ENCODE measurements at regions not wholly inside any gene's neighbourhood (a gene's known extent, or its start where the extent isn't known, plus 50 kb on each side); places are given as distances from the start of the nearest gene placed in this dataset.

DNA sequence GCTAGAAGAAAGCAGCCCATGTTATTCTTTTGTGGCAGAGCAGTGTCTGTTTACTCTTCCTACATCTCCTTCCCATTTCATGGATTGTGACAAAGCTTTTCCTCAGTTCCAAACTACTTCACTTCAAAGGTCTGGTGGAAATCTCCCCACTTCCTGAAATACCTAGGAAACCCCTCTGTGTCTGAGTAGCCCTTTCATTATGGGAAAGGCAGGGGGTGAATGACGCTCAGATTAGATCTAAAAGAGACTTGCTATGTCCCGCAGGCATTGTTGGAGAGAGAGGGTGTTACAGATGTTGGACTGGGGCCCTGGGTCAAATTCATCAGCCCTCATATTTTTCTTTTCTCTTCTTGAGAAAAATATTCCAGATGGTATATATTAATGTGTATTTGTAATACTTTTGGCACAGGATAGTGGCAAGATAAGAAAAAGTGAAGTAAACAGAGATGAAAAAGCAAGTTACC is 675.0 kb downstream of the IRS1 start:
- TF ChIP-seq ZNF543 (CRISPR knock-in tag; IDR thresholded peaks at IDR 0.05) (no peak), EP300 (IDR thresholded peaks at IDR 0.05; ENCODE audit: low read depth in 2 of 2, low read length in 2 of 2) (no peak), EP300 (CRISPR knock-in tag; IDR thresholded peaks at IDR 0.05; ENCODE audit: borderline replicate concordance) (no peak), CCDC6 (CRISPR knock-in tag; IDR thresholded peaks at IDR 0.05) (no peak), HNRNPUL1 (IDR thresholded peaks at IDR 0.05; ENCODE audit: low read depth, low read length) (no peak), ZBTB7A (CRISPR knock-in tag; IDR thresholded peaks at IDR 0.05) (no peak), PCBP1 (IDR thresholded peaks at IDR 0.05; ENCODE audit: borderline replicate concordance, low read depth, low read length) (no peak), JUNB (CRISPR knock-in tag; IDR thresholded peaks at IDR 0.05; ENCODE audit: borderline replicate concordance) (no peak), JUN (CRISPR knock-in tag; IDR thresholded peaks at IDR 0.05) (no peak), POLR2AphosphoS5 (IDR thresholded peaks at IDR 0.05; ENCODE audit: low read depth, low read length) (no peak), CREM (IDR thresholded peaks at IDR 0.05) (no peak), CREM (CRISPR knock-in tag; IDR thresholded peaks at IDR 0.05) (no peak), FOSL1 (CRISPR knock-in tag; IDR thresholded peaks at IDR 0.05; ENCODE audit: borderline replicate concordance) (no peak)
